CD4-positive, alpha-beta T cell (primary cell): ENCODE measurements at regions not wholly inside any gene's neighbourhood (a gene's known extent, or its start where the extent isn't known, plus 50 kb on each side); places are given as distances from the start of the nearest gene placed in this dataset.

Experiments used
- ATAC-seq: fragments of 200-7000 bp; cut with Tn5 transposase; one replicate; pipeline ENCODE4 v1.10.0; 2022; ENCODE audit warnings: mild to moderate bottlenecking; ENCODE audit not compliant: poor library complexity
- CTCF ChIA-PET: fragments of 350-600 bp; sonication (Branson Sonifier 250); formaldehyde crosslinking; loops from one replicate; lab custom pipeline; 2021; ENCODE audit warnings: antibody characterized with exemption, inconsistent platforms; lab: Charles Lee
- POLR2A ChIA-PET: fragments of 350-600 bp; sonication (Branson Sonifier 250); formaldehyde crosslinking; loops from one replicate; lab custom pipeline; 2021; ENCODE audit warnings: antibody characterized with exemption, inconsistent platforms; lab: Charles Lee
- DNase-seq, 14 experiments: peaks; one replicate each; pipeline ENCODE4 v3.0.0-alpha.2; 2013 to 2020; ENCODE audit warnings: mixed read lengths in 2 of 14
- H3K27ac ChIP-seq, 2 donors: one replicate each; pipeline versions ENCODE4 v1.5.1 to v1.7.0; 2013; ENCODE audit warnings: low read length in 2 of 2, low read depth in 1 of 2, mild to moderate bottlenecking in 1 of 2
- H3K27me3 ChIP-seq, 2 experiments: 1 replicate in 1 of 2; 2 replicates in 1 of 2; pipeline versions ENCODE4 v1.6.1 to v1.7.0; 2013; ENCODE audit warnings: low read length in 2 of 2, control low read depth in 1 of 2, mild to moderate bottlenecking in 1 of 2, moderate library complexity in 1 of 2; ENCODE audit not compliant: insufficient read depth in 2 of 2, control insufficient read depth in 1 of 2
- H3K36me3 ChIP-seq: one replicate; pipeline ENCODE4 v1.6.1; 2013; ENCODE audit warnings: low read length, control low read depth; ENCODE audit not compliant: insufficient read depth
- H3K4me1 ChIP-seq: one replicate; pipeline ENCODE4 v1.6.1; 2013; ENCODE audit warnings: low read length, control low read depth; ENCODE audit not compliant: insufficient read depth
- H3K4me3 ChIP-seq: one replicate; pipeline ENCODE4 v1.5.1; 2013; ENCODE audit warnings: mild to moderate bottlenecking, low read length, moderate library complexity
- H3K9me3 ChIP-seq, 2 experiments: 1 replicate in 1 of 2; 2 replicates in 1 of 2; pipeline versions ENCODE4 v1.6.1 to v1.7.0; 2013; ENCODE audit warnings: low read length in 2 of 2, mild to moderate bottlenecking in 2 of 2, control low read depth in 1 of 2, moderate library complexity in 1 of 2; ENCODE audit not compliant: control insufficient read depth in 1 of 2, insufficient read depth in 1 of 2
- H3K27ac Mint-ChIP-seq: one replicate; pipeline ENCODE4 v1.8.0; 2020; ENCODE audit warnings: mixed read lengths
- H3K27me3 Mint-ChIP-seq: one replicate; pipeline ENCODE4 v1.8.0; 2021; ENCODE audit warnings: mixed read lengths
- H3K36me3 Mint-ChIP-seq: one replicate; pipeline ENCODE4 v1.8.0; 2021; ENCODE audit warnings: low read depth, mixed read lengths
- H3K4me1 Mint-ChIP-seq: one replicate; pipeline ENCODE4 v1.8.0; 2021; ENCODE audit warnings: low read depth, mixed read lengths
- H3K4me3 Mint-ChIP-seq: one replicate; pipeline ENCODE4 v1.8.0; 2020; ENCODE audit warnings: mild to moderate bottlenecking, mixed read lengths
- H3K9me3 Mint-ChIP-seq: one replicate; pipeline ENCODE4 v1.8.0; 2020; ENCODE audit warnings: mixed read lengths
- CTCF ChIP-seq: fragments of 200-600 bp; IDR thresholded peaks from one replicate; pipeline ENCODE4 v1.8.0; 2022; ENCODE audit warnings: antibody characterized with exemption, mild to moderate bottlenecking
- intact Hi-C, 2 experiments: fragments of 100-400 bp; cut with DNase I in 1 of 2; cut with micrococcal nuclease in 1 of 2; formaldehyde crosslinking; loops; one replicate each; pipeline versions ENCODE4 v1.15.1 to v1.9.0; 2023 to 2025; cut with DNase I, micrococcal nuclease

GRCh38 chr5:53243403-53243802, 133.8 kb upstream of the MOCS2 start:
- Mint-ChIP-seq H3K36me3 (no peaks in the 10 kb centered on the region), H3K9me3 (no peaks in the 10 kb centered on the region), H3K4me3 (no peak overlapping the region), H3K4me1 (no peaks in the 10 kb centered on the region), H3K27me3 (peaks cover 8% of the 10 kb centered on the region), H3K27ac (no peak overlapping the region)
- ChIA-PET CTCF (no interaction called here), POLR2A (no interaction called here)
- Histone ChIP-seq H3K36me3 (no peaks in the 10 kb centered on the region), H3K9me3 (no peaks in the 10 kb centered on the region), H3K27ac (no peak overlapping the region), H3K4me3 (no peak overlapping the region), H3K27me3 (peaks cover 0 to 3% of the 10 kb centered on the region in 2 experiments), H3K4me1 (no peaks in the 10 kb centered on the region)
- intact Hi-C loops: no loop called here
- ATAC-seq (no peak), DNase-seq (no peak)
- TF ChIP-seq CTCF: no peak

GRCh38 chr5:53246042-53246836, 136.7 kb upstream of the MOCS2 start:
- Mint-ChIP-seq H3K27ac (no peak overlapping the region), H3K4me1 (no peaks in the 10 kb centered on the region), H3K9me3 (no peaks in the 10 kb centered on the region), H3K4me3 (no peak overlapping the region), H3K27me3 (no peaks in the 10 kb centered on the region), H3K36me3 (no peaks in the 10 kb centered on the region)
- no peak overlapping the region for H3K27ac ChIP-seq
- no peaks in the 10 kb centered on the region for H3K4me1 ChIP-seq
- no peak overlapping the region for H3K4me3 ChIP-seq
- intact Hi-C loops: no loop called here
- DNase-seq (no peak), ATAC-seq (no peak)
- H3K27me3 ChIP-seq: no peaks in the 10 kb centered on the region
- POLR2A ChIA-PET: no interaction called here
- CTCF ChIA-PET: no interaction called here
- no peaks in the 10 kb centered on the region for H3K36me3 ChIP-seq
- TF ChIP-seq CTCF: no peak
- H3K9me3 ChIP-seq: no peaks in the 10 kb centered on the region

- no peaks in the 10 kb centered on the region for H3K4me1 Mint-ChIP-seq
- no peak overlapping the region for H3K27ac Mint-ChIP-seq
- H3K27me3 ChIP-seq: no peaks in the 10 kb centered on the region
- DNase-seq: no peak
- H3K4me1 ChIP-seq: no peaks in the 10 kb centered on the region
- H3K36me3 ChIP-seq: no peaks in the 10 kb centered on the region
- intact Hi-C loops: no loop called here
- no peak overlapping the region for H3K4me3 Mint-ChIP-seq
- no peaks in the 10 kb centered on the region for H3K9me3 Mint-ChIP-seq
- CTCF ChIA-PET: no interaction called here
- no peak overlapping the region for H3K4me3 ChIP-seq
- no peak for ATAC-seq
- no peak overlapping the region for H3K27ac ChIP-seq
- TF ChIP-seq CTCF: no peak
- no peaks in the 10 kb centered on the region for H3K36me3 Mint-ChIP-seq
- POLR2A ChIA-PET: no interaction called here
- H3K27me3 Mint-ChIP-seq: no peaks in the 10 kb centered on the region
- no peaks in the 10 kb centered on the region for H3K9me3 ChIP-seq
Measured at GRCh38 chr5:53249529-53250200, 140.1 kb upstream of the MOCS2 start.
